GM12891 (cell line): ENCODE measurements at regions not wholly inside any gene's neighbourhood (a gene's known extent, or its start where the extent isn't known, plus 50 kb on each side); places are given as distances from the start of the nearest gene placed in this dataset.

Source experiments
- PAX5 ChIP-seq: IDR thresholded peaks from 2 replicates; pipeline ENCODE4 v1.6.1; 2011; ENCODE audit warnings: low read length, moderate library complexity, mild to moderate bottlenecking; ENCODE audit not compliant: insufficient read depth, severe bottlenecking
- POLR2A ChIP-seq: IDR thresholded peaks from 2 replicates; pipeline ENCODE4 v1.6.1; 2011; ENCODE audit warnings: low read depth, low read length, control low read depth
- POLR2AphosphoS5 ChIP-seq: IDR thresholded peaks from 2 replicates; pipeline ENCODE4 v1.6.1; 2011; ENCODE audit warnings: low read depth, low read length, control low read depth
- POU2F2 ChIP-seq: IDR thresholded peaks from 2 replicates; pipeline ENCODE4 v1.6.1; 2011; ENCODE audit warnings: low read depth, mild to moderate bottlenecking, control low read depth, low read length, moderate library complexity
- SPI1 ChIP-seq: IDR thresholded peaks from 2 replicates; pipeline ENCODE4 v1.6.1; 2011; ENCODE audit warnings: low read depth, low read length, control low read depth
- TAF1 ChIP-seq: IDR thresholded peaks from 2 replicates; pipeline ENCODE4 v1.6.1; 2011; ENCODE audit warnings: low read depth, low read length, control low read depth

DNA sequence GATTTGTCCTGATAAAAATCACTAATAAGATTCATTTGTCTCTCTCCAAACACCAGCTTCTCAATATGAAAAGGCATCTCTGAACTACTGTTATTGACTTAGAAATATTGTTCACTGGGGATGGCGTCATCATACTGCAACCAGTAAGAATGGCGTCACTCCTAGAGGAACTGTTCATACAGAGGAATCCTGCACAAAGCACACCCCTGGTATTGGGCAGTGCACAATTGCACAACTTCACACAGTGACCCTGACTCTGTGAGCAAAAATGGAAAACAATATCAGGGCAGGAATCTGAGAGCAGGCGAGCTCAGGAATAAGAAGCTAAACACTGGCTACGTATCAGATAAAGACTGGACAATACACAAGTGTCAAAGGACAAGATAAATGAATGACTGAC is 66.7 kb upstream of the PNPLA4 start:
- no peak for TF ChIP-seq POLR2A
- no peak for TF ChIP-seq TAF1
- TF ChIP-seq POLR2AphosphoS5: no peak
- TF ChIP-seq SPI1: no peak
- TF ChIP-seq POU2F2: no peak
- TF ChIP-seq PAX5: no peak
